Lower lobe of right lung (tissue), 2 donors: ENCODE measurements at regions not wholly inside any gene's neighbourhood (a gene's known extent, or its start where the extent isn't known, plus 50 kb on each side); places are given as distances from the start of the nearest gene placed in this dataset.

Source experiments
- ATAC-seq, 2 donors: fragments of 200-7000 bp; cut with Tn5 transposase; one replicate each; pipeline ENCODE4 v1.9.1; 2020 to 2022; ENCODE audit warnings: mild to moderate bottlenecking in 2 of 2, moderate library complexity in 2 of 2
- DNase-seq: peaks from one replicate; pipeline ENCODE4 v3.0.0-alpha.2; 2020
- H3K27ac ChIP-seq: fragments of 200-600 bp; one replicate; pipeline ENCODE4 v1.8.0; 2022
- H3K27me3 ChIP-seq: fragments of 200-600 bp; one replicate; pipeline ENCODE4 v1.8.0; 2022; ENCODE audit warnings: low read depth
- H3K36me3 ChIP-seq: fragments of 200-600 bp; one replicate; pipeline ENCODE4 v1.8.0; 2022; ENCODE audit warnings: mild to moderate bottlenecking
- H3K4me1 ChIP-seq: fragments of 200-600 bp; one replicate; pipeline ENCODE4 v1.8.0; 2022
- H3K4me3 ChIP-seq: fragments of 200-600 bp; one replicate; pipeline ENCODE4 v1.8.0; 2022; ENCODE audit warnings: mild to moderate bottlenecking
- H3K9me3 ChIP-seq: fragments of 200-600 bp; one replicate; pipeline ENCODE4 v1.8.0; 2022
- intact Hi-C: fragments of 100-400 bp; cut with DNase I; formaldehyde crosslinking; loops from one replicate; pipeline ENCODE4 v1.11.0; 2022
- TF ChIP-seq, protein P1 (sequence below): fragments of 200-600 bp; IDR thresholded peaks from one replicate; pipeline ENCODE4 v1.8.0; 2022; ENCODE audit warnings: antibody characterized with exemption, mild to moderate bottlenecking
- donor health status: DM: no; HTN: yes; CAD: no; lungs with severe emphysema.

DNA sequence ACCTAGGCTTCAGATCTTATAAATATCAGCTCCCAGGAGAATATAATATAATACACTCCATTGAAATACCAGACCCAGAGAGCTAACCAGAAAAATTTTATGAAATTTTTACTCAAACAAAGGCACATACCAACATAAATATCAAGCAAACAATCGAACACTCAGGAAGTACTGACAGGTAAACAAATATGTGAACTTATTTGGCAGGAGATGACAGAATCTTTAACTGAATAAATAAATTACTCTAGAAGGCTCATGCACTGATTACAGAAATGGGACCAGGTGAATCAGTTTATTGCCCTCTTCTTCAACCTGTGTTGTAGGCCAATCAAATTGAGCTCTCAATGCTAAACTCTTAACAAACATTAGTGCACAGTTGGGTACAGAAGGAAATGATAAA is 225.2 kb upstream of the PABPC4L start:
- Histone ChIP-seq H3K36me3 (no peaks in the 10 kb centered on the region), H3K27ac (no peak overlapping the region), H3K27me3 (no peaks in the 10 kb centered on the region), H3K4me3 (no peak overlapping the region), H3K4me1 (no peaks in the 10 kb centered on the region), H3K9me3 (no peaks in the 10 kb centered on the region)
- DNase-seq (no peak), ATAC-seq (no peak)
- intact Hi-C loops = no loop called here
- TF ChIP-seq, protein P1, sequence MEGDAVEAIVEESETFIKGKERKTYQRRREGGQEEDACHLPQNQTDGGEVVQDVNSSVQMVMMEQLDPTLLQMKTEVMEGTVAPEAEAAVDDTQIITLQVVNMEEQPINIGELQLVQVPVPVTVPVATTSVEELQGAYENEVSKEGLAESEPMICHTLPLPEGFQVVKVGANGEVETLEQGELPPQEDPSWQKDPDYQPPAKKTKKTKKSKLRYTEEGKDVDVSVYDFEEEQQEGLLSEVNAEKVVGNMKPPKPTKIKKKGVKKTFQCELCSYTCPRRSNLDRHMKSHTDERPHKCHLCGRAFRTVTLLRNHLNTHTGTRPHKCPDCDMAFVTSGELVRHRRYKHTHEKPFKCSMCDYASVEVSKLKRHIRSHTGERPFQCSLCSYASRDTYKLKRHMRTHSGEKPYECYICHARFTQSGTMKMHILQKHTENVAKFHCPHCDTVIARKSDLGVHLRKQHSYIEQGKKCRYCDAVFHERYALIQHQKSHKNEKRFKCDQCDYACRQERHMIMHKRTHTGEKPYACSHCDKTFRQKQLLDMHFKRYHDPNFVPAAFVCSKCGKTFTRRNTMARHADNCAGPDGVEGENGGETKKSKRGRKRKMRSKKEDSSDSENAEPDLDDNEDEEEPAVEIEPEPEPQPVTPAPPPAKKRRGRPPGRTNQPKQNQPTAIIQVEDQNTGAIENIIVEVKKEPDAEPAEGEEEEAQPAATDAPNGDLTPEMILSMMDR = no peak

DNA sequence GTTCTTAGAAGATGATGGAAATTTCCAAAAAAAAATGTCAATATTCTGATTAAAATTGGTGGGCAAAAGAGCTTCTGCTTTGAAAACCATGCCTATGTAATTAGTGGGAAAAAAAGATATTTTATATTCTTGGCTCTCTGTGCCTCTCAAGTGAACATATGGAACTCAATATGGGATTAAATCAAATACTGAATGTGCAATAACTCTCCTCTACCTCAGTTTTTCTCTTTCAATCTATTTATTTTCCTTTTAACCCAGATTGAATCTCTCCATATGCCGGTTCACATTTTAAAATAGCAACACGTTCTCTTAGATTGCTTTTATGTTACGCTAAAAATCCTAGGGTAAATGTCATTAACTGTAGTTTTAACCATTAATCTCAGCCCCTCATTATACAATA is 224.2 kb upstream of the PABPC4L start:
- ATAC-seq (no peak), DNase-seq (no peak)
- Histone ChIP-seq H3K36me3 (no peaks in the 10 kb centered on the region), H3K27me3 (no peaks in the 10 kb centered on the region), H3K27ac (no peak overlapping the region), H3K4me1 (no peaks in the 10 kb centered on the region), H3K9me3 (no peaks in the 10 kb centered on the region), H3K4me3 (no peak overlapping the region)
- intact Hi-C loops = no loop called here
- TF ChIP-seq, protein P1 = no peak

DNA sequence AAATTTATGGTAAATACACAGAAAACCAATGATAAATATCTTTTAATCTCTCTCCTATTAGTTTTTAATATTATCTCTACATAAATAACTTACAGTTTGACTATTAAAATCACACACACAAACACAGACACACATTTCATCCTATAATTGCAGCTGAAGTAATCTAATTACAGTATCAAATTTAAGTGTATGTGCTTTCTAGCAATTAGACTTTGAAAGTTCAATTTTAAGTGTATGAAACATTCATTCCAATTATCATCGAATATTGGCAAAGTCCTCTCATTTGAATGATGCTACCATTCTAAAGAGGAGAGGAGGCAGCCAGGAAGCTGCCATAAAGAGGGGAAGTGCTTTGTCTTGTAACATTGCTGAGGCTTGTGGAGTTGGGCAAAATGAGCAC is 221.2 kb upstream of the PABPC4L start:
- no peak overlapping the region for H3K4me3 ChIP-seq
- H3K4me1 ChIP-seq = no peaks in the 10 kb centered on the region
- H3K27me3 ChIP-seq = no peaks in the 10 kb centered on the region
- H3K27ac ChIP-seq = no peak overlapping the region
- intact Hi-C loops = no loop called here
- TF ChIP-seq, protein P1 = no peak
- no peaks in the 10 kb centered on the region for H3K36me3 ChIP-seq
- ATAC-seq (no peak), DNase-seq (no peak)
- no peaks in the 10 kb centered on the region for H3K9me3 ChIP-seq

DNA sequence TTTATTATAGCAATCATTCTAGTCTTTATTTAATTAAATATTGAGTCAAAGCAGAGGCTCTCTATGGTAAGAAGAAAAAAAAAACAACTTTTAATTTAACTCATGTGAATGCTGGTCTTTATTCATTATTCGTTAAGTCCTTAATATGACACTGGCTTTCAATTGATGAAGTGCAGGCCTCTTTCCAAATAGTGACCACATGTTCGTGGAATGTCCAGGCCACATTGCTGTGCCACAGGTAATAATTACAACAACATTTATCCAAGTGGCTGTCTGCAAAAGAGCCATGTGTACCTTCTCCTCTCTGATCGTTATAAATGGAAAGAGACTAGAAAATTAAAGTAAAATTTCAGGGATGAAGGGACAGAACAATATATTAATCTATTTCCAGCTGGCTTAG is 220.1 kb upstream of the PABPC4L start:
- H3K27ac ChIP-seq = no peak overlapping the region
- H3K4me3 ChIP-seq = no peak overlapping the region
- H3K36me3 ChIP-seq = no peaks in the 10 kb centered on the region
- no peak for DNase-seq
- H3K4me1 ChIP-seq = no peaks in the 10 kb centered on the region
- intact Hi-C loops = no loop called here
- TF ChIP-seq, protein P1 = no peak
- no peak for ATAC-seq
- H3K9me3 ChIP-seq = no peaks in the 10 kb centered on the region
- H3K27me3 ChIP-seq = no peaks in the 10 kb centered on the region

DNA sequence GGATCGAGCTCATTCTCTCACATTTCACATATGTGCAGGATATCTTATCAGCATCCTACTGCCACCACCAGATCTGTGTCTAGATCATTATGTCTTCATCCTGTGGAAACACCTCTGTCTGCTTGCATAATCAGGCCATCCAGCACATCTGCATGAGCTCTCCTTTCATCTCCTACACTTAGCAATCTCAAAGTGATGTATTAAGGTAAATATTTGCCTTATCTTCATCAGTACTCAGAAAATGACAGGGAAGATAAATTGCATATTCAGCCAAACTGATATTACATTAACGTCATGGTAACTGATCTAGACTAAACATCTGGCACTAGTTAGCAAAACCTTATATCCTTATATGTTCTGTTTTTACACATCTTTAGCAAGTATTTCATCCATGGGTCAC is 207.3 kb upstream of the PABPC4L start:
- Histone ChIP-seq H3K27me3 (no peaks in the 10 kb centered on the region), H3K9me3 (no peaks in the 10 kb centered on the region), H3K27ac (no peak overlapping the region), H3K36me3 (no peaks in the 10 kb centered on the region), H3K4me3 (no peak overlapping the region), H3K4me1 (no peaks in the 10 kb centered on the region)
- TF ChIP-seq, protein P1 = no peak
- ATAC-seq (no peak), DNase-seq (no peak)
- intact Hi-C loops = no loop called here

DNA sequence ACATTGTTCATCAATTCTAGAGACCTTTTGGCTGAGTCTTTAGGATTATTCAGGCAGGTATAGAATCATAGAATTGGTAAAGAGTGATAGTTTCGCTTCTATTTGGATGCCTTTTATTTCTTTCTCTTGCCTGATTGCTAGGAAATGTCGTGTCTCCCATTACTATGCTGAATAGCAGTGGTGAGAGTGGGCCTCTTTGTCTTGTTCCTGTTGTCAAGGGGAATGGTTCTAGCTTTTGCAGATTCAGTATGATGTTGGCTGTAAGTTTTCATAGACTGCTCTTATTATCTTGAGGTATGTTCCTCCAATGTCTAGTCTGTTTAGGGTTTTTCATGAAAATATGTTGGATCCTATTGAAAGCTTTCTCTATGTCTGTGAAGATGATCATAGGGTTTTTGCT is 200.2 kb upstream of the PABPC4L start:
- TF ChIP-seq, protein P1 = no peak
- no peaks in the 10 kb centered on the region for H3K9me3 ChIP-seq
- no peak overlapping the region for H3K4me3 ChIP-seq
- ATAC-seq = no peak
- no peaks in the 10 kb centered on the region for H3K27me3 ChIP-seq
- H3K36me3 ChIP-seq = no peaks in the 10 kb centered on the region
- H3K27ac ChIP-seq = no peak overlapping the region
- intact Hi-C loops = no loop called here
- DNase-seq = no peak
- no peaks in the 10 kb centered on the region for H3K4me1 ChIP-seq
